SU-DHL-6 (cell line): ENCODE measurements at regions not wholly inside any gene's neighbourhood (a gene's known extent, or its start where the extent isn't known, plus 50 kb on each side); places are given as distances from the start of the nearest gene placed in this dataset.
"Not testable (repeated sequence)": the region's sequence is repeated elsewhere in the genome, so short reads cannot be mapped to it uniquely, and the experiment has no call there.

Experiments used
- H2AFZ ChIP-seq: fragments of 200-600 bp; sonication (generic); 2 replicates; pipeline ENCODE4 v1.6.1; 2014; ENCODE audit warnings: low read depth, mild to moderate bottlenecking, moderate library complexity, mixed read lengths, antibody characterized with exemption, low read length; ENCODE audit not compliant: severe bottlenecking
- H3F3A ChIP-seq: fragments of 200-600 bp; shearing (Covaris generic); 2 replicates; pipeline ENCODE4 v1.6.0; 2016; ENCODE audit warnings: antibody characterized with exemption, mild to moderate bottlenecking; ENCODE audit not compliant: insufficient read depth
- H3K27ac ChIP-seq: fragments of 200-600 bp; sonication (generic); 2 replicates; pipeline ENCODE4 v1.5.1; 2016; ENCODE audit warnings: low read depth, mild to moderate bottlenecking, low read length, moderate library complexity, mixed read lengths
- H3K27me3 ChIP-seq: fragments of 200-600 bp; sonication (generic), shearing (Covaris generic); 2 replicates; pipeline ENCODE4 v1.6.0; 2014; ENCODE audit warnings: mild to moderate bottlenecking, low read length
- H3K36me3 ChIP-seq: fragments of 200-600 bp; sonication (generic); 2 replicates; pipeline ENCODE4 v1.6.1; 2014; ENCODE audit warnings: mild to moderate bottlenecking, low read length, mixed read lengths
- H3K4me2 ChIP-seq: fragments of 300-600, 200-600 bp; shearing (Covaris generic), sonication (generic); 2 replicates; pipeline ENCODE4 v1.6.0; 2014; ENCODE audit warnings: low read length, low read depth, mild to moderate bottlenecking; ENCODE audit not compliant: poor library complexity, severe bottlenecking
- H3K4me3 ChIP-seq: fragments of 200-600 bp; sonication (generic); 2 replicates; pipeline ENCODE4 v1.5.1; 2014; ENCODE audit warnings: antibody characterized with exemption, low read length, mild to moderate bottlenecking, mixed read lengths; ENCODE audit not compliant: insufficient read depth, poor library complexity, severe bottlenecking
- H3K79me2 ChIP-seq: fragments of 200-600 bp; sonication (generic); 2 replicates; pipeline ENCODE4 v1.6.1; 2014; ENCODE audit warnings: mild to moderate bottlenecking, low read length, moderate library complexity; ENCODE audit not compliant: insufficient read depth
- H3K9ac ChIP-seq: fragments of 200-600 bp; sonication (generic); 2 replicates; pipeline ENCODE4 v1.7.0; 2014; ENCODE audit warnings: mild to moderate bottlenecking, low read length
- H3K9me2 ChIP-seq: fragments of 200-600 bp; sonication (generic); replicated peaks from 2 replicates; pipeline ENCODE4 v1.6.1; 2014; ENCODE audit warnings: low read length; ENCODE audit not compliant: insufficient read depth
- H3K9me3 ChIP-seq: fragments of 200-600 bp; sonication (generic); 2 replicates; pipeline ENCODE4 v1.6.1; 2014; ENCODE audit warnings: low read length, mixed read lengths; ENCODE audit not compliant: insufficient read depth
- H4K20me1 ChIP-seq: fragments of 200-600 bp; sonication (generic); 2 replicates; pipeline ENCODE4 v1.6.1; 2014; ENCODE audit warnings: low read depth, mild to moderate bottlenecking, antibody characterized with exemption, low read length, moderate library complexity, mixed read lengths
- EZH2phosphoT487 ChIP-seq: fragments of 200-600 bp; sonication (generic), shearing (Covaris generic); conservative IDR thresholded peaks from 2 replicates; pipeline ENCODE4 v1.6.1; 2018; ENCODE audit warnings: mild to moderate bottlenecking, antibody characterized with exemption, low read length, moderate library complexity, mixed read lengths
- TF ChIP-seq, protein P1 (sequence below): fragments of 200-600 bp; sonication (generic); IDR thresholded peaks from one replicate; pipeline ENCODE4 v1.5.1; 2017; ENCODE audit warnings: antibody characterized with exemption, mild to moderate bottlenecking, low read length, moderate library complexity; ENCODE audit not compliant: insufficient read depth, poor library complexity, severe bottlenecking

DNA sequence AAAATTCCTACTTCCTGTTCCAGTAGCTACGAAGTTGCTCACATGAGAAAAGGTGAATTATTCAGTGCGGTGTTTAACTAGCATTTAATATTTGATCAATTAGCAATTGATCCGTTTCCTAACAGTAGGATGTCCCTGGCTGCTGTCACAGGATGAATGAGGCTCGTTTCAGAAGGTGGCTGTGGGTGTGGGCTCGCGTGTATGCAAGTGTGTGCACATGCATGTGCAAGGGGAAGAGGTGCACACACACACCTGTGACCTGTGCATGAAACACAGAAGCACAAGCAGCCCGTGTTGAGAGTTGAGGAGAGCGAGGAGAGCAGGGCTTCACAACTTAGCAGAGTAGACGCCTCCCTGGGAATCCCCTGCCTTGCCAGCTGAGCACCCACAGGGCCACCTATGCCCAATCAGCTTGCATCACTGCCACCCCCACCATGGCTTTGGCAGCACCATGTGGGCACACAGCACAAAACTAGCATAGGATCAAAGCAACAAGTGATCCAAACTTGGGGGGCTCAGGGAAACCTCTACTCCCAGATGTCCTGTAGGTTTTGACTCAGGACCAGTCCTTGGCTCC, 107.2 kb downstream of the C5orf15 start:
- no peaks in the 10 kb centered on the region for H3K27me3 ChIP-seq
- no peak overlapping the region for H3K27ac ChIP-seq
- no peaks in the 10 kb centered on the region for H3K79me2 ChIP-seq
- no peak overlapping the region for H3K9ac ChIP-seq
- no peaks in the 10 kb centered on the region for H4K20me1 ChIP-seq
- no peak overlapping the region for H2AFZ ChIP-seq
- no peaks in the 10 kb centered on the region for H3K9me2 ChIP-seq
- H3K9me3 ChIP-seq = peaks cover 4% of the 10 kb centered on the region; the same call in 1 of the 2 replicates
- no peak for TF ChIP-seq EZH2phosphoT487
- TF ChIP-seq, protein P1, sequence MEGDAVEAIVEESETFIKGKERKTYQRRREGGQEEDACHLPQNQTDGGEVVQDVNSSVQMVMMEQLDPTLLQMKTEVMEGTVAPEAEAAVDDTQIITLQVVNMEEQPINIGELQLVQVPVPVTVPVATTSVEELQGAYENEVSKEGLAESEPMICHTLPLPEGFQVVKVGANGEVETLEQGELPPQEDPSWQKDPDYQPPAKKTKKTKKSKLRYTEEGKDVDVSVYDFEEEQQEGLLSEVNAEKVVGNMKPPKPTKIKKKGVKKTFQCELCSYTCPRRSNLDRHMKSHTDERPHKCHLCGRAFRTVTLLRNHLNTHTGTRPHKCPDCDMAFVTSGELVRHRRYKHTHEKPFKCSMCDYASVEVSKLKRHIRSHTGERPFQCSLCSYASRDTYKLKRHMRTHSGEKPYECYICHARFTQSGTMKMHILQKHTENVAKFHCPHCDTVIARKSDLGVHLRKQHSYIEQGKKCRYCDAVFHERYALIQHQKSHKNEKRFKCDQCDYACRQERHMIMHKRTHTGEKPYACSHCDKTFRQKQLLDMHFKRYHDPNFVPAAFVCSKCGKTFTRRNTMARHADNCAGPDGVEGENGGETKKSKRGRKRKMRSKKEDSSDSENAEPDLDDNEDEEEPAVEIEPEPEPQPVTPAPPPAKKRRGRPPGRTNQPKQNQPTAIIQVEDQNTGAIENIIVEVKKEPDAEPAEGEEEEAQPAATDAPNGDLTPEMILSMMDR = no peak
- no peaks in the 10 kb centered on the region for H3F3A ChIP-seq
- no peaks in the 10 kb centered on the region for H3K36me3 ChIP-seq
- no peak overlapping the region for H3K4me2 ChIP-seq
- H3K4me3 ChIP-seq = no peak overlapping the region

DNA sequence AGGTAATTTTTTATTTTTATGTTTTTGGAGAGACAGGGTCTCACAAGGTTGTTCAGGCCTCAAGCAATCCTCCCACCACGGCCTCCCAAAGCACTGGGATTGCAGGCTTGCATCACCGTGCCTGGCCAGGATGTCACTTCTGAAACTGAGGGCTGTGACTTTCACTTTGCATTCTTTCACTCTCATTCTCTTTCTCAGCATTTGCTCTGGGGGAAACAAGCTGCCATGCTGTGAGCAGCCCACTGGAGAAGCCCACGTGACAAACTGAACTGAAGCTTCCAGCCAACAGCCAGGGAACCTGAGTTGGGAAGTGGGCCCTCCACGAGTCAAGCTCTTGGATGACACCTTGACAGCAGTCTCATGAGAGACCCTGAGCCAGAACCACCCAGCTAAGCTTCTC, 109.4 kb downstream of the C5orf15 start:
- Histone ChIP-seq H3F3A (no peaks in the 10 kb centered on the region), H3K9me3 (peaks cover 4% of the 10 kb centered on the region; the same call in 1 of the 2 replicates), H3K9me2 (no peaks in the 10 kb centered on the region), H3K4me3 (no peak overlapping the region), H3K4me2 (no peak overlapping the region), H4K20me1 (no peaks in the 10 kb centered on the region), H3K9ac (no peak overlapping the region), H3K27me3 (no peaks in the 10 kb centered on the region), H3K27ac (no peak overlapping the region), H3K36me3 (no peaks in the 10 kb centered on the region), H3K79me2 (no peaks in the 10 kb centered on the region), H2AFZ (no peak overlapping the region)
- TF ChIP-seq, protein P1 = no peak
- no peak for TF ChIP-seq EZH2phosphoT487

DNA sequence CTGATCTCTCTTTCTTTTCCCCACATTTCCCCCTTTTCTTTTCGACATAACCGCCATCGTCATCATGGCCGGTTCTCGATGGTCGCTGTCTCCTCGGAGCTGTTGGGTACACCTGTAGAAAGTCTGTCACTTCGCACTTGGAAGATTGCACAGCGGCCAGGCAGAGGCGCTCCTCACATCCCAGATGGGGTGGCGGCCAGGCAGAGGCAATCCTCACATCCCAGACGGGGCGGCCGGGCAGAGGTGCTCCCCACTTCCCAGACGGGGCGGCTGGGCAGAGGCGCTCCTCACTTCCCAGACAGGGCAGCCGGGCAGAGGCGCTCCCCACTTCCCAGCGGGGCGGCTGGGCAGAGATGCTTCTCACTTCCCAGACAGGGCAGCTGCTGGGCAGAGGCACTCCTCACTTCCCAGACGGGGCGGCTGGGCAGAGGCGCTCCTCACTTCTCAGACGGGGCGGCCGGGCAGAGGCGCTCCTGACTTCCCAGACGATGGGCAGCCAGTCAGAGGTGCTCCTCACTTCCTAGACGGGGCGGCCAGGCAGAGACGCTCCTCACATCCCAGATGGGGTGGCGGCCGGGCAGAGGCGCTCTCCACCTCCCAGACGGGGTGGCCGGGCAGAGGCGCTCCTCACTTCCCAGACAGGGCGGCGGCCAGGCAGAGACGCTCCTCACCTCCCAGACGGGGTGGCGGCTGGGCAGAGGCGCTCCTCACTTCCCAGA, 110.7 kb downstream of the C5orf15 start:
- H3K4me2 ChIP-seq, H3K79me2 ChIP-seq, H3K27me3 ChIP-seq, H3K9me3 ChIP-seq, H3F3A ChIP-seq, H3K9me2 ChIP-seq, H3K9ac ChIP-seq, H2AFZ ChIP-seq, H3K4me3 ChIP-seq, H4K20me1 ChIP-seq, H3K27ac ChIP-seq, H3K36me3 ChIP-seq: not testable (repeated sequence)

DNA sequence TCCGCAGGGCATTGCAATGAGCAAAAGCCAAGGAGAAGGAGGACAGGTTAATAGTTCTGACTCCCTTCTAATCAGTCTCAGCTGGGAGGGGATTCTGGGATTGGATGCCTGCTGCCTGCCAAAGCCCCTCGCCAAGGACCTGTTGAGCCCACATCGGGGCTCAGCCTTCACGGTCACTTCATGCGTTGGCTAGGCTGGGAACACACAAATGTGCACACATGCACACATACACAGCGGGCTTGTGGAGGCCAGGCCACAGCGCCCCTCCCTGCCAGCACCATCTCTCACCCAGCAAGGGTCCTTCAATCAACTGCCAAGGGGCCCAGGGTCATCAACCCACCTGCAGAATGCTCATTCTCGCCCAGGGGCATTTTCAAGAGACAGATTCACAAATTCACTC, 113.9 kb downstream of the C5orf15 start:
- no peaks in the 10 kb centered on the region for H3F3A ChIP-seq
- no peak overlapping the region for H2AFZ ChIP-seq
- no peaks in the 10 kb centered on the region for H3K36me3 ChIP-seq
- H3K27me3 ChIP-seq = no peaks in the 10 kb centered on the region
- H3K9me3 ChIP-seq = peaks cover 4% of the 10 kb centered on the region; the same call in 1 of the 2 replicates
- no peak overlapping the region for H3K9ac ChIP-seq
- no peaks in the 10 kb centered on the region for H4K20me1 ChIP-seq
- H3K27ac ChIP-seq = no peak overlapping the region
- no peaks in the 10 kb centered on the region for H3K79me2 ChIP-seq
- H3K9me2 ChIP-seq = no peaks in the 10 kb centered on the region
- TF ChIP-seq, protein P1 = no peak
- TF ChIP-seq EZH2phosphoT487 = no peak
- H3K4me3 ChIP-seq = no peak overlapping the region
- H3K4me2 ChIP-seq = no peak overlapping the region
